ENCODE measurements at regions not wholly inside any gene's neighbourhood (a gene's known extent, or its start where the extent isn't known, plus 50 kb on each side); places are given as distances from the start of the nearest gene placed in this dataset.

DNA sequence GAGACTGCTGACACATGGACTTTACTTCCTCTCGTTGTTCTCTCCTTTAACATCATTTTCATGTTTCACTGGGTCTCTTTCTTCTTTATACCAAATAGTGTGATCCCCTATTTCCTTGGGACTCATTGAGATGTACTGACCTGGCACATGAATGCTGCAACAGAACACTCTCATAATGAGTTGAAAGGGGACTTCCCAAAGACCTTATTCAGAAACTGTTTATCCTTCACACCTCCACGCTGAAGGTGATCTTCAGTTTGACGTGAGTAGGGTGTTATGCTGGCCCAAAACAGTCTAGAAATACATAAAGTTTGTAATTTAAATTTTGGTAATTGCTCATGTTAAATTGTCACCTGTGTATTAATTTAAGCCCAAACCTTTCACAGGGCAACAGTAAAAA lies 1096.8 kb upstream of the GYPC start:
- no peak overlapping the region for H3K4me3 ChIP-seq (ENCODE audit: low read depth, low read length)
- TF ChIP-seq, protein P1, sequence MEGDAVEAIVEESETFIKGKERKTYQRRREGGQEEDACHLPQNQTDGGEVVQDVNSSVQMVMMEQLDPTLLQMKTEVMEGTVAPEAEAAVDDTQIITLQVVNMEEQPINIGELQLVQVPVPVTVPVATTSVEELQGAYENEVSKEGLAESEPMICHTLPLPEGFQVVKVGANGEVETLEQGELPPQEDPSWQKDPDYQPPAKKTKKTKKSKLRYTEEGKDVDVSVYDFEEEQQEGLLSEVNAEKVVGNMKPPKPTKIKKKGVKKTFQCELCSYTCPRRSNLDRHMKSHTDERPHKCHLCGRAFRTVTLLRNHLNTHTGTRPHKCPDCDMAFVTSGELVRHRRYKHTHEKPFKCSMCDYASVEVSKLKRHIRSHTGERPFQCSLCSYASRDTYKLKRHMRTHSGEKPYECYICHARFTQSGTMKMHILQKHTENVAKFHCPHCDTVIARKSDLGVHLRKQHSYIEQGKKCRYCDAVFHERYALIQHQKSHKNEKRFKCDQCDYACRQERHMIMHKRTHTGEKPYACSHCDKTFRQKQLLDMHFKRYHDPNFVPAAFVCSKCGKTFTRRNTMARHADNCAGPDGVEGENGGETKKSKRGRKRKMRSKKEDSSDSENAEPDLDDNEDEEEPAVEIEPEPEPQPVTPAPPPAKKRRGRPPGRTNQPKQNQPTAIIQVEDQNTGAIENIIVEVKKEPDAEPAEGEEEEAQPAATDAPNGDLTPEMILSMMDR (IDR thresholded peaks at IDR 0.05; ENCODE audit: low read depth, low read length, missing control alignments), result no peak
- DNase-seq (ENCODE audit: low read depth), result no peak

DNA sequence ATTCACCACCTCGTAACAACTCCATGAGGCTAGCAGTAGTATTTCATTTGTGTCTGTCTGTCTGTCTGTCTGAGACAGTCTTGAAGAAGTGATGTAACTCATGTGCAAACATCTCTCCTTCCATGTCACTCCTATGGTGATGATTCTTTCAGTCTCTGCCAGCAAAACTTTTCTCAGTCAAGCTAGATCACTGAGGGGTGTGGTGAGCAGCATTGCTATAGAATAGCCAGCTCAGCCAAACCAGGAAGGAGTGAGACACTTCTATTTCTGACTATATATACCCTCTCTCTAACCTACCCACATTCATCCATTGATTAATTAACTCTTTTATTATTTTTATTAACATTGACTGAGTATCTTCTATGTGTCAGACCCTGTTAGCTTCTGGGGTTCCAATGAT lies 1095.1 kb upstream of the GYPC start:
- no peak overlapping the region for H3K4me3 ChIP-seq (ENCODE audit: low read depth, low read length)
- TF ChIP-seq, protein P1 (IDR thresholded peaks at IDR 0.05; ENCODE audit: low read depth, low read length, missing control alignments), result no peak
- DNase-seq (ENCODE audit: low read depth), result no peak

DNA sequence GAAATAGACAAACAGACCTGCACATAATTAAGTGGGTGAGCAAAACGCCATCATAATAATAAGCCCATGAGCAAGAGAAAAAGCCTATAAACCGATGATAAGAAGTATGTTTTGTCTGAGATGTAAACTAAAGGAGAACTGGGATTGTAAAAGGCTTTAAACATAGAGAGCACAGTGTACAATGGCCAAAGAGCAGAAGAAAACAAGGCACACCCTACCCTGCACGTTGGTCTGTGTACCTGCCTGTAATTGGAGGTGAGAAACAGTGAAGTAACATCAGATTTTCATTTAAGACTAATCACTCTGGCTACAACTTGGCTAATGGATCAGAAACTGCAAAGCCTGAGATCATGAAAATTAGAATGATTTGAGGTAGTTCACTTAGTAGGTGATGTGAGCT lies 1094.7 kb upstream of the GYPC start:
- no peak for DNase-seq (ENCODE audit: low read depth)
- TF ChIP-seq, protein P1 (IDR thresholded peaks at IDR 0.05; ENCODE audit: low read depth, low read length, missing control alignments), result no peak
- H3K4me3 ChIP-seq (ENCODE audit: low read depth, low read length), result no peak overlapping the region

DNA sequence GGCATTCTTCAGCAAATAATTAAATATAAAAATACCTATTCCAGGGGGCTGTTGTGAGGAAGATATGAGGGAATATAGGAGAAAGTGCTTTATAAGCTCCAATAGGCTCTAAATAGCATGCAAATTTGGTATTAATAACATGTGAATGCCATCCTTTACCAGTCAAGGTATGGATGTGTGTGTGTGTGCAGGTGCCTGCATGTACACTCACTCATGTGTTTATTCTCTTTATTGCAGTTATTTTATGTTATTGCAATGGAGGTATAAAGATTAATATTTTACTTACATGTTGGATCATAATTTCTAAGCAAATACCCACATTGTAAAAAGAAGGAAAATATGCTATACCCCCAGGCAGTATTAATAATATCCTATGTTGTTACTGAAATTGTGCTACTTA lies 1093.0 kb upstream of the GYPC start:
- H3K4me3 ChIP-seq (ENCODE audit: low read depth, low read length), result no peak overlapping the region
- DNase-seq (ENCODE audit: low read depth), result no peak
- TF ChIP-seq, protein P1 (IDR thresholded peaks at IDR 0.05; ENCODE audit: low read depth, low read length, missing control alignments), result no peak

DNA sequence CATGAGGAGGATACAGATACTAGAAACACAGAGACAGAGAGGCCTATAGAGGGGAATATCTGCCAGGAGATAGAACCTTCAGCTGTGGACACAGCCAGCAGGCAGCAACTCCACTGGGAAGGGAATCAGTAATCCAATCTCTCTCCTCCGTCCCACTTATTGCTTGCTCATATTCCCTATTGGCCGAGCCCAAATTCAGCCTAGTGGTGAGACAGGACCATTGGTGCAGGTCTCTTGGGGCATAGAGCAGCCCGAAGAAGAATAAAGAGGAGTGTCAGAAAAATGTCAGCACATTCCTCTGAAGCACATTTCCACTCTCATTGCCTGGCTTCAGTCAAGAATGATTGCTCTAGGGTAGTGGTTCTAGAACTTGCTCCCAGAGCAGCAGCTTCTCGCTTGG lies 1091.5 kb upstream of the GYPC start:
- H3K4me3 ChIP-seq (ENCODE audit: low read depth, low read length), result no peak overlapping the region

DNA sequence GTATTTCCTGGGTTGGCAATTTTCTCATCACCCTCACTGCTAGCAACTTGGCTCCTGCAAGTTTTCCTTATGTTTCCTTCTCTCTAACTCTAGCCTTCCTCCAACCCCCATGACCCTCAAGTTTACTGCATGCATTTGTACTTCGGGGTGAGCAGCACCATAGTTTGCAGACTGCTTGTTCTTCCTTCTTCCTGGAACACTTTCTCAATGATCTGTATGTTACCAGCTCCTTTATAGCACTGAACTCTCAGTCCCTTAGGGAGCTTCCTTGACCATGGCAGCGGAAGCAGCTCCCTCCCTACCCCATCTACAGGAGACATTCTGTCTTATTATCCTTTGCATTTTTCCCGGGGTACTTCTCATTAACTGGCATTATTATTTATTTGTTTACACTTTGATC lies 1089.5 kb upstream of the GYPC start:
- DNase-seq (ENCODE audit: low read depth), result no peak
- H3K4me3 ChIP-seq (ENCODE audit: low read depth, low read length), result no peak overlapping the region
- TF ChIP-seq, protein P1 (IDR thresholded peaks at IDR 0.05; ENCODE audit: low read depth, low read length, missing control alignments), result no peak

More for the DNA sequence above, 1091.5 kb upstream of the GYPC start:
- DNase-seq (ENCODE audit: low read depth), result no peak
- TF ChIP-seq, protein P1 (IDR thresholded peaks at IDR 0.05; ENCODE audit: low read depth, low read length, missing control alignments), result no peak

DNA sequence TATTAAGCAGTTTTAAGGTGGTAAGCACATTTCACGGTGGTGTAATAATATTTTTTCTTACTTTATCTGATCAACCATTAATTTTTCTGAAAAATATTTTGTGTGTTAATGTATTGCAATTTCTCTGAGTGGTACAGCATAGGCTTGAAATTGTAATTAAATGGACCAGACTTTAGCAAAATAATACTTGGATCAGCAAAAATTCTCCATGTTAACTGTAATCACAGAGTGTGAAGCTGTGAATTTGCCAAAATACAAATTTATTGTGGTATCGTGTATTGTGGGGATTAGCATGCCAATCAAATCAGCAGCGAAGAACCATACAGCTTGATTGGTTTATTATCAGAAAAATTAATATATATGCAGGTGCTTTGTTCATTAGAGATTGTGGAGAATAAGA lies 1088.9 kb upstream of the GYPC start:
- no peak for DNase-seq (ENCODE audit: low read depth)
- no peak overlapping the region for H3K4me3 ChIP-seq (ENCODE audit: low read depth, low read length)
- TF ChIP-seq, protein P1 (IDR thresholded peaks at IDR 0.05; ENCODE audit: low read depth, low read length, missing control alignments), result no peak
